Kidney epithelial cell (primary cell): ENCODE measurements at regions not wholly inside any gene's neighbourhood (a gene's known extent, or its start where the extent isn't known, plus 50 kb on each side); places are given as distances from the start of the nearest gene placed in this dataset.

Experiments used
- DNase-seq: peaks from one replicate; pipeline ENCODE4 v3.0.0-alpha.2; 2010; ENCODE audit warnings: low read depth
- H3K27me3 ChIP-seq: 2 replicates; pipeline ENCODE4 v1.6.0; 2011; ENCODE audit warnings: low read length; ENCODE audit not compliant: control insufficient read depth, insufficient read depth
- H3K36me3 ChIP-seq: 2 replicates; pipeline ENCODE4 v1.5.1; 2011; ENCODE audit warnings: low read length; ENCODE audit not compliant: control insufficient read depth, insufficient read depth
- H3K4me3 ChIP-seq: 2 replicates; pipeline ENCODE4 v1.5.1; 2011; ENCODE audit warnings: low read depth, mild to moderate bottlenecking, control low read depth, low read length
- TF ChIP-seq, protein P1 (sequence below): IDR thresholded peaks from 2 replicates; pipeline ENCODE4 v1.5.1; 2011; ENCODE audit warnings: mild to moderate bottlenecking, moderate library complexity, low read length, control low read depth, inconsistent platforms; ENCODE audit not compliant: insufficient read depth, poor library complexity, severe bottlenecking

DNA sequence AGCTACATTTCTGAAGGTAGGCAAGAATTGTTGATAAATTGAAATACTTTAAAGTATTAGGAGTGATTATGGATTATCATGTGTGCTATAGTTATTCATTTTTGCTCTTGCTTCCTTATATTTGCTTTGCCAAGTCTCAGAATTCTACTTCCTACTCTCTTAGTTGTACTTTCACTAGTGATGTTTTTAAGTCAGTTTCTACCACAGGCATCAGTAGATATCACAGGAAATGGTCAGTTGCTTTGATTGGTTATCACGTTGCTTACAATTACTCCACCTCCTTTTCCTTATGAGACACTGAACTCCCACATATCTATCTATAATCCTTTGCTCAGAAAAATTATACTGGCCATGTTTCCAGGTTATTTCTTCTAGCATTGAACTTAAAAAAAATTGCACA is 472.8 kb downstream of the DMRTA1 start:
- no peaks in the 10 kb centered on the region for H3K36me3 ChIP-seq
- no peak for DNase-seq
- H3K4me3 ChIP-seq: no peak overlapping the region
- TF ChIP-seq, protein P1, sequence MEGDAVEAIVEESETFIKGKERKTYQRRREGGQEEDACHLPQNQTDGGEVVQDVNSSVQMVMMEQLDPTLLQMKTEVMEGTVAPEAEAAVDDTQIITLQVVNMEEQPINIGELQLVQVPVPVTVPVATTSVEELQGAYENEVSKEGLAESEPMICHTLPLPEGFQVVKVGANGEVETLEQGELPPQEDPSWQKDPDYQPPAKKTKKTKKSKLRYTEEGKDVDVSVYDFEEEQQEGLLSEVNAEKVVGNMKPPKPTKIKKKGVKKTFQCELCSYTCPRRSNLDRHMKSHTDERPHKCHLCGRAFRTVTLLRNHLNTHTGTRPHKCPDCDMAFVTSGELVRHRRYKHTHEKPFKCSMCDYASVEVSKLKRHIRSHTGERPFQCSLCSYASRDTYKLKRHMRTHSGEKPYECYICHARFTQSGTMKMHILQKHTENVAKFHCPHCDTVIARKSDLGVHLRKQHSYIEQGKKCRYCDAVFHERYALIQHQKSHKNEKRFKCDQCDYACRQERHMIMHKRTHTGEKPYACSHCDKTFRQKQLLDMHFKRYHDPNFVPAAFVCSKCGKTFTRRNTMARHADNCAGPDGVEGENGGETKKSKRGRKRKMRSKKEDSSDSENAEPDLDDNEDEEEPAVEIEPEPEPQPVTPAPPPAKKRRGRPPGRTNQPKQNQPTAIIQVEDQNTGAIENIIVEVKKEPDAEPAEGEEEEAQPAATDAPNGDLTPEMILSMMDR: no peak
- H3K27me3 ChIP-seq: no peaks in the 10 kb centered on the region

DNA sequence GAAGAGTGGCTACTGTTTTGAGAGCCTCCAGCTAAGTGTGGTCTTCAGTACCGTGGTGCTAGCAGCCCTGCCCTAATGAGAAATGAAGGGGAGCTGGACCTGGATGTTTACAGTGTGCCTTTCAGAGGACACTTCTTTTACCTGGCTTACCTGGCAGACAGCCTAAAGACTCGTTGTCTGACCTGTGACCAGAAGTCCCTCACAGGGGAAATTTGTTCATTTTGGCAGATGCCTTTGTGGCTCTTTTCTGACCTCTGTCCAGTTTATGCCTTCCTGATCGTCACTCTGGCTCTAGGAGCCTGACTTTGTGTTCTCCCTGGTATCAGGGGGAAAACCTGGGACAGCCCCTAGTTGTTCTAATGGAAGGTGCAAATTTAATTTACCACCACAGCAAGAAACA is 475.1 kb downstream of the DMRTA1 start:
- no peak for DNase-seq
- Histone ChIP-seq H3K36me3 (no peaks in the 10 kb centered on the region), H3K27me3 (no peaks in the 10 kb centered on the region), H3K4me3 (no peak overlapping the region)
- TF ChIP-seq, protein P1: no peak

DNA sequence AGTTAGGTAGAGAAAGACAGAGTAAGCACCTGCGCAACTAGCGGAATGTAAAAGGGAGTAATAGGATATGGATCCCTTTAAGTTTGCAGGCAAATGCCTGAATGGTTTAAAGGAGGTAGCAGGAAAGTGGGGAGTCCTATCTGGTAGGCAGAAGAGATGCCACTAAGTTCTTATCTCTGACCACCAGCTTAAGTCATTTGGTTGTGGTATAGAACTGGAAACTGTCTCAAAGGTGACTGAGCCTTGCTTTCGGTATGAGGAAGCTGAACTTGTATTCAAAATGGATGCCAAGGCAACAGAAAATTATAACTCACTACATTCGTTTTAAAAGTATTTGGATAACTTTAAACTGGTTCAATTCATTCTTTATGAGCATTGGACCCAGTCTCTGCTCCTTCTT is 475.6 kb downstream of the DMRTA1 start:
- H3K36me3 ChIP-seq: no peaks in the 10 kb centered on the region
- TF ChIP-seq, protein P1: no peak
- no peaks in the 10 kb centered on the region for H3K27me3 ChIP-seq
- no peak for DNase-seq
- no peak overlapping the region for H3K4me3 ChIP-seq

DNA sequence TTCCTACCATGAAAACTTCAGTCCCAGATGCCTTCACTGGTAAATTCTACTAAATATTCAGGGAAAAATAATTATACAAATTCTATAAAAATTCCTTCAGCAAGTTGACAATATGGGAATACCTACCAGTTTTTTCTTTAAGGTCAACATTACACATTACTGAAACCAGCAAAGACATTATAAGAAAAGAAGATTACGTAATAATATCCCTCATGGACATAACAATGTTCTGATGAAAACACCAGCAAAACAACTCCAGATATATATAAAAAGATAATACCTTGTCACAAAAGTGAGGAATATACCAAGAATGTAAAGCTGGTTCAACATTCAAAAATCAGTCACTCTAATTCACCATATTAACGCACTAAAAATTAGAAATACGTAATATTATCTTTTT is 507.9 kb downstream of the DMRTA1 start:
- Histone ChIP-seq H3K4me3 (no peak overlapping the region), H3K27me3 (no peaks in the 10 kb centered on the region), H3K36me3 (no peaks in the 10 kb centered on the region)
- TF ChIP-seq, protein P1: no peak
- no peak for DNase-seq

DNA sequence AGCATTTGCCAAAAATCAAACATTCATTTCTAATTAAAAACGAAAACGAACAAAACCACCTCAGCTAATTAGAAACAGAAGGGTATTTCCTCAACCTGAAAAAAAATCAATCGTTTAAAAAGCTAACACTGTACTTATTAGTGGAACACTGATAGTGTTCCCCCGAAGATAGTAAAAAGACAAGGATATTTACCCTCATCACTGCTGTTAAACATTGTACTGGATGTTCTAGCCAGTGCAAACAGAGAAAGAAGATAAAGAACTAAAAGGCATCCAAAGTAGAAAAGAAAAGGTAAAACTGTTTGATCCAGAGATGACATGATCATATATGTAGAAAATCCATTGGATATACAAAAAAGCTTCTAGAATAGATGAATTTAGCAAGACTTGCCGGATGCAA is 508.3 kb downstream of the DMRTA1 start:
- DNase-seq: no peak
- Histone ChIP-seq H3K36me3 (no peaks in the 10 kb centered on the region), H3K27me3 (no peaks in the 10 kb centered on the region), H3K4me3 (no peak overlapping the region)
- TF ChIP-seq, protein P1: no peak

DNA sequence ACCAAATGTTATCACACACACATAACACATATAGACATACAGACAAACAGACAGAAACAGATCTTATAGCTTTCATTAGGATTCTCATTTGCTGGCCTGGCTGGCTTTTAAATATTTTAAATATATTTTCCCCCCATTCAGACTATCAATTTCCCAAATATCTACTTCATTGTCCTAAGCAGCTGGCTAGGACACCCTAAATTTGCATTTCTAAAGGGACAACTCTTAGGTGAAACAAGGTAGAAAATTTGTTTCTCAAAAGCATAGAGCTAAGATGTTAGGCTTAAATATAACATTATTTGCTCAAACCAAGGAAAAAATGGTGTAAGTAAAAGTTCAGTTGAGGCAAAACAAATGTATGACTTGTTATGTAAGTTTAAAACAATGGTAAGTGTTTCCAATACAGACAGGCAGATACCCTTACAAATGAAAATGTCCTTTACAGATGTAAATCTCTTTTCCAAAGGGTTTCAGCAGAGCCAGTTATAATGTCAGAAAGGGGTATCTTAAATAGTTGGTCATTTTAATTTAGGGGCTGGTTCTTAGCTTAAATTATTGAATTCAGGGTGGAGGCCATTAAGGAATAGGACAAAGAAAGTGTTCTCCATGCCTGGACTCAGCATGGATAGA is 522.8 kb downstream of the DMRTA1 start:
- TF ChIP-seq, protein P1: no peak
- H3K27me3 ChIP-seq: no peaks in the 10 kb centered on the region
- no peaks in the 10 kb centered on the region for H3K36me3 ChIP-seq
- no peak overlapping the region for H3K4me3 ChIP-seq
- no peak for DNase-seq
